H1 (cell line): ENCODE measurements at regions not wholly inside any gene's neighbourhood (a gene's known extent, or its start where the extent isn't known, plus 50 kb on each side); places are given as distances from the start of the nearest gene placed in this dataset.

ENCODE experiments used
- BCL11A ChIP-seq, 2 experiments: IDR thresholded peaks; one replicate each; pipeline ENCODE4 v1.6.1; 2011; ENCODE audit warnings: low read depth in 2 of 2, low read length in 2 of 2, mild to moderate bottlenecking in 2 of 2
- GTF2F1 ChIP-seq: IDR thresholded peaks from 2 replicates; pipeline ENCODE4 v1.6.1; 2012; ENCODE audit warnings: low read depth, low read length, improper control_type of control experiment, borderline replicate concordance
- ZNF274 ChIP-seq: IDR thresholded peaks from 2 replicates; pipeline ENCODE4 v1.7.0; 2012; ENCODE audit warnings: low read length, borderline replicate concordance; ENCODE audit errors: extremely low read depth
- TF ChIP-seq, protein P1 (sequence below): IDR thresholded peaks from 2 replicates; pipeline ENCODE4 v1.6.1; 2012; ENCODE audit warnings: inconsistent platforms

DNA sequence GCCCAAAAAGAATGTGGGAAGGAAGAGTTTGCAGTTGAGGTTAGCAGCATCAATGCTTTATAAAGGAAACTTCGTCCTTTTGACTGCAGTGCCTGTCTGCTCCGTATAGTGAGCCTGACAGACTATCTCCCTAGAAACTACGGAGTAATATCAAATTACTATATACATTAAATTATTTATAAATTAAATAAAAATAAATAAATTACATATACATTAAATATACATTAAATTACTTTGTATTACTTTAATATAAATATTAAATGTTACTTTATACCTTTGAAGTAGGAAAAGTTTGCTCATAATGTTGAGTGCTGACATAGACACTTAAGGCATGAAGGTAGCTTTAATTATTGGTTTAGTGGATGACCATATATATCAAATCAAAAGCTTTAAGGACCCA lies 165.2 kb downstream of the IL15 start (continued):
- no peak for TF ChIP-seq GTF2F1
- TF ChIP-seq, protein P1, sequence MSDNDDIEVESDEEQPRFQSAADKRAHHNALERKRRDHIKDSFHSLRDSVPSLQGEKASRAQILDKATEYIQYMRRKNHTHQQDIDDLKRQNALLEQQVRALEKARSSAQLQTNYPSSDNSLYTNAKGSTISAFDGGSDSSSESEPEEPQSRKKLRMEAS, result no peak
- TF ChIP-seq ZNF274, result no peak
- TF ChIP-seq BCL11A (IDR thresholded peaks at IDR 0.05; ENCODE audit: low read depth in 2 of 2, low read length in 2 of 2), result no peak
